Adrenal gland (tissue), 5 donors: ENCODE measurements at regions not wholly inside any gene's neighbourhood (a gene's known extent, or its start where the extent isn't known, plus 50 kb on each side); places are given as distances from the start of the nearest gene placed in this dataset.

Experiments
- CTCF ChIP-seq, 6 experiments: fragments of 450-650 bp in 4 of 6; fragments of 200-600 bp in 2 of 6; sonication (generic) in 1 of 6; IDR thresholded peaks; 1 replicate in 5 of 6; 2 replicates in 1 of 6; pipeline versions ENCODE4 v1.5.1 to v1.8.0; 2016 to 2021; ENCODE audit warnings: antibody characterized with exemption in 6 of 6, mild to moderate bottlenecking in 2 of 6, moderate library complexity in 1 of 6
- POLR2A ChIP-seq, 2 donors: fragments of 450-650 bp; IDR thresholded peaks; one replicate each; pipeline ENCODE4 v1.6.1; 2017; ENCODE audit warnings: antibody characterized with exemption in 2 of 2, mild to moderate bottlenecking in 2 of 2, moderate library complexity in 1 of 2
- donor health status: DM: no; HTN: no; CAD: no.

GRCh38 chr3:72571638-72572114 is 276.6 kb downstream of the SHQ1 start:
- TF ChIP-seq CTCF (IDR thresholded peaks at IDR 0.05) (no peak), POLR2A (IDR thresholded peaks at IDR 0.05) (no peak)
